ENCODE measurements at regions not wholly inside any gene's neighbourhood (a gene's known extent, or its start where the extent isn't known, plus 50 kb on each side); places are given as distances from the start of the nearest gene placed in this dataset.

DNA sequence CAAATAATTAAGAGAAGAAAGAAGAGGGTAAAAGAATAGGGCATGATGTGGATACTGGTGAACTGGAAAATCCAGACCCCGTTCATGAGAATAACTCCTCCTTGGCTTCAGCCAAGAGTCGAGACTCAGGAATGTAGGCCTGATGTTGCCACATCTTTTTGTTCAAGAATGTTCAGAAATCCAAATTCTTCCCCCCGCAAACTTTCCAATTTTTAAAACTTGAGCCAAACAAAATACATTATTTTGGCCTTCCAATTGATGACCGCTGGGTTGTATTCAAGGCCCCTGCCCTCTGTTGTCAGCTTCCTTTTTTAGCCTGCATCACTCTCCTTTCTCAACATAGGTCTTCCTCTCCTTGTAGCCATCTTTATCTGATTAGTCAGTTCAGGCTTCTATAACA is 106.1 kb downstream of the TNFAIP3 start (continued):
- TF ChIP-seq, protein P1, sequence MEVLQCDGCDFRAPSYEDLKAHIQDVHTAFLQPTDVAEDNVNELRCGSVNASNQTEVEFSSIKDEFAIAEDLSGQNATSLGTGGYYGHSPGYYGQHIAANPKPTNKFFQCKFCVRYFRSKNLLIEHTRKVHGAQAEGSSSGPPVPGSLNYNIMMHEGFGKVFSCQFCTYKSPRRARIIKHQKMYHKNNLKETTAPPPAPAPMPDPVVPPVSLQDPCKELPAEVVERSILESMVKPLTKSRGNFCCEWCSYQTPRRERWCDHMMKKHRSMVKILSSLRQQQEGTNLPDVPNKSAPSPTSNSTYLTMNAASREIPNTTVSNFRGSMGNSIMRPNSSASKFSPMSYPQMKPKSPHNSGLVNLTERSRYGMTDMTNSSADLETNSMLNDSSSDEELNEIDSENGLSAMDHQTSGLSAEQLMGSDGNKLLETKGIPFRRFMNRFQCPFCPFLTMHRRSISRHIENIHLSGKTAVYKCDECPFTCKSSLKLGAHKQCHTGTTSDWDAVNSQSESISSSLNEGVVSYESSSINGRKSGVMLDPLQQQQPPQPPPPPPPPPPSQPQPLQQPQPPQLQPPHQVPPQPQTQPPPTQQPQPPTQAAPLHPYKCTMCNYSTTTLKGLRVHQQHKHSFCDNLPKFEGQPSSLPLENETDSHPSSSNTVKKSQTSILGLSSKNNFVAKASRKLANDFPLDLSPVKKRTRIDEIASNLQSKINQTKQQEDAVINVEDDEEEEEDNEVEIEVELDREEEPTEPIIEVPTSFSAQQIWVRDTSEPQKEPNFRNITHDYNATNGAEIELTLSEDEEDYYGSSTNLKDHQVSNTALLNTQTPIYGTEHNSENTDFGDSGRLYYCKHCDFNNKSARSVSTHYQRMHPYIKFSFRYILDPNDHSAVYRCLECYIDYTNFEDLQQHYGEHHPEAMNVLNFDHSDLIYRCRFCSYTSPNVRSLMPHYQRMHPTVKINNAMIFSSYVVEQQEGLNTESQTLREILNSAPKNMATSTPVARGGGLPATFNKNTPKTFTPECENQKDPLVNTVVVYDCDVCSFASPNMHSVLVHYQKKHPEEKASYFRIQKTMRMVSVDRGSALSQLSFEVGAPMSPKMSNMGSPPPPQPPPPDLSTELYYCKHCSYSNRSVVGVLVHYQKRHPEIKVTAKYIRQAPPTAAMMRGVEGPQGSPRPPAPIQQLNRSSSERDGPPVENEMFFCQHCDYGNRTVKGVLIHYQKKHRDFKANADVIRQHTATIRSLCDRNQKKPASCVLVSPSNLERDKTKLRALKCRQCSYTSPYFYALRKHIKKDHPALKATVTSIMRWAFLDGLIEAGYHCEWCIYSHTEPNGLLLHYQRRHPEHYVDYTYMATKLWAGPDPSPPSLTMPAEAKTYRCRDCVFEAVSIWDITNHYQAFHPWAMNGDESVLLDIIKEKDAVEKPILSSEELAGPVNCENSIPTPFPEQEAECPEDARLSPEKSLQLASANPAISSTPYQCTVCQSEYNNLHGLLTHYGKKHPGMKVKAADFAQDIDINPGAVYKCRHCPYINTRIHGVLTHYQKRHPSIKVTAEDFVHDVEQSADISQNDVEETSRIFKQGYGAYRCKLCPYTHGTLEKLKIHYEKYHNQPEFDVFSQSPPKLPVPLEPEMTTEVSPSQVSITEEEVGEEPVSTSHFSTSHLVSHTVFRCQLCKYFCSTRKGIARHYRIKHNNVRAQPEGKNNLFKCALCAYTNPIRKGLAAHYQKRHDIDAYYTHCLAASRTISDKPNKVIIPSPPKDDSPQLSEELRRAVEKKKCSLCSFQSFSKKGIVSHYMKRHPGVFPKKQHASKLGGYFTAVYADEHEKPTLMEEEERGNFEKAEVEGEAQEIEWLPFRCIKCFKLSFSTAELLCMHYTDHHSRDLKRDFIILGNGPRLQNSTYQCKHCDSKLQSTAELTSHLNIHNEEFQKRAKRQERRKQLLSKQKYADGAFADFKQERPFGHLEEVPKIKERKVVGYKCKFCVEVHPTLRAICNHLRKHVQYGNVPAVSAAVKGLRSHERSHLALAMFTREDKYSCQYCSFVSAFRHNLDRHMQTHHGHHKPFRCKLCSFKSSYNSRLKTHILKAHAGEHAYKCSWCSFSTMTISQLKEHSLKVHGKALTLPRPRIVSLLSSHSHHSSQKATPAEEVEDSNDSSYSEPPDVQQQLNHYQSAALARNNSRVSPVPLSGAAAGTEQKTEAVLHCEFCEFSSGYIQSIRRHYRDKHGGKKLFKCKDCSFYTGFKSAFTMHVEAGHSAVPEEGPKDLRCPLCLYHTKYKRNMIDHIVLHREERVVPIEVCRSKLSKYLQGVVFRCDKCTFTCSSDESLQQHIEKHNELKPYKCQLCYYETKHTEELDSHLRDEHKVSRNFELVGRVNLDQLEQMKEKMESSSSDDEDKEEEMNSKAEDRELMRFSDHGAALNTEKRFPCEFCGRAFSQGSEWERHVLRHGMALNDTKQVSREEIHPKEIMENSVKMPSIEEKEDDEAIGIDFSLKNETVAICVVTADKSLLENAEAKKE (CRISPR knock-in tag; IDR thresholded peaks at IDR 0.05), result no peak
- no peak for TF ChIP-seq STAT1 (IDR thresholded peaks at IDR 0.05; ENCODE audit: unreplicated experiment)
- TF ChIP-seq CTCF (conservative IDR thresholded peaks at IDR 0.05; ENCODE audit: low read depth in 2 of 2), result no peak
- TF ChIP-seq CREB1 (CRISPR knock-in tag; IDR thresholded peaks at IDR 0.05; ENCODE audit: low read depth), result no peak

DNA sequence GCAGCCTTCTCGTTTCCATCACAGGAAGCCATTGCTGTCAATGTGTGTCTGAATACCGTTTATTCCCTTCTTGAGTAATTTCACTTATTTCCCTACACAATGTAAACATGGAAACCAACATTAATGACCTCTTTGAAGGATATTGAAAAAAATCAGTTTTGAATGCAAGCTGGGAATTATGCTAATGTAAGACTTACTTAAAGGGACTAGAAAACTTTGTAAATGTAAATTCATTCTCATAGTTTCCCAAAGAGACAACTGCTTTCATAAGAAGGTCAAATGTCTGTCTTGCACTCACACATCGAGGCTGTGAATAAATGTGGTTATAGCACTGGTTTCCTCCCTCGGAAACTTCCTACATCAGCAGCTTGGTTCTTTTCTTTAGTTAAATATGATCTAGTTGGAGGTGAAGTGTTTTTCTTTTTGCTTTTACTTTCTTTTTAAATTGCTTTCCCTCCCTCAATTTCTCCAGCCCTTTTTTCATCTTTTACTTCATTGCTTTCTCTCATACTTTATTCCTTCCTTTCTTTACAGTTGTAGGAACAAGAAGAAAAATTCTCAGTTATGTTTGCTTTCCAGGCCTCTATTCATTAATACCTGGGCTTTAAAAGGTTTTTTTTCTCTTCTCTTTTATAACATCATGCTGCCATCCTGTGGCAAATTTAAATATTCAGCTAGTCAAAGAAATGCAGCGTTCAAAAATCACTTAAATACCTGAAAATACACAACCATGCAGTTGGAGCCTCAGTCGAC is 108.3 kb downstream of the TNFAIP3 start:
- H3K27ac Mint-ChIP-seq, result no peak overlapping the region
- H4K20me1 ChIP-seq (replicated peaks; ENCODE audit: insufficient read depth), result no peaks in the 10 kb centered on the region

More for the DNA sequence above, 108.3 kb downstream of the TNFAIP3 start:
- no peak overlapping the region for H3K4me3 Mint-ChIP-seq
- no peaks in the 10 kb centered on the region for H3K36me3 Mint-ChIP-seq (ENCODE audit: low read depth)
- Histone ChIP-seq H3K4me2 (no peak overlapping the region), H3K36me3 (ENCODE audit: insufficient read depth) (no peaks in the 10 kb centered on the region), H3K9me2 (ENCODE audit: insufficient read depth) (no peaks in the 10 kb centered on the region; the same call in 1 of the 2 replicates), H2AFZ (no peak overlapping the region), H3K27ac (ENCODE audit: low read depth) (no peak overlapping the region), H3F3A (replicated peaks; ENCODE audit: low read depth) (no peaks in the 10 kb centered on the region), H3K4me3 (no peak overlapping the region), H3K79me2 (replicated peaks; ENCODE audit: insufficient read depth) (no peaks in the 10 kb centered on the region), H3K4me1 (ENCODE audit: insufficient read depth) (peaks cover 9% of the 10 kb centered on the region; the same call in 1 of the 2 replicates), H3K27me3 (ENCODE audit: insufficient read depth) (no peaks in the 10 kb centered on the region)
- ATAC-seq, result no peak
- H3K4me1 Mint-ChIP-seq, result peaks cover 7% of the 10 kb centered on the region
- TF ChIP-seq EZH2 (IDR thresholded peaks at IDR 0.05; ENCODE audit: low read depth, unreplicated experiment), result no peak
- TF ChIP-seq POLR2AphosphoS5 (IDR thresholded peaks at IDR 0.05; ENCODE audit: low read depth), result no peak
- TF ChIP-seq JUNB (IDR thresholded peaks at IDR 0.05; ENCODE audit: unreplicated experiment), result no peak
- TF ChIP-seq ZNF331 (CRISPR knock-in tag; IDR thresholded peaks at IDR 0.05; ENCODE audit: low read depth), result no peak
- TF ChIP-seq CREB1 (CRISPR knock-in tag; IDR thresholded peaks at IDR 0.05; ENCODE audit: low read depth), result no peak
- peak; percentile 32 to 39; a peak in 2 of 4 replicates for TF ChIP-seq CTCF (conservative IDR thresholded peaks at IDR 0.05; ENCODE audit: low read depth in 2 of 2)
- TF ChIP-seq EZH2phosphoT487 (IDR thresholded peaks at IDR 0.05; ENCODE audit: unreplicated experiment), result no peak
- peaks cover 4% of the 10 kb centered on the region for H3K27me3 Mint-ChIP-seq (ENCODE audit: insufficient read depth, low read depth, poor library complexity)
- DNase-seq (ENCODE audit: low spot score), result peak; percentile 27
- no peaks in the 10 kb centered on the region for H3K9me3 Mint-ChIP-seq
